Peyer's patch (tissue), 4 donors: ENCODE measurements at regions not wholly inside any gene's neighbourhood (a gene's known extent, or its start where the extent isn't known, plus 50 kb on each side); places are given as distances from the start of the nearest gene placed in this dataset.

Experiments
- POLR2A ChIP-seq, 2 donors: fragments of 450-650 bp; IDR thresholded peaks; one replicate each; pipeline ENCODE4 v1.5.1; 2017; ENCODE audit warnings: antibody characterized with exemption in 2 of 2, mild to moderate bottlenecking in 2 of 2, moderate library complexity in 2 of 2
- TF ChIP-seq, protein P1 (sequence below), 6 experiments: fragments of 450-650 bp in 4 of 6; fragments of 200-600 bp in 2 of 6; sonication (generic) in 1 of 6; IDR thresholded peaks; one replicate each; pipeline ENCODE4 v1.5.1; 2017 to 2019; ENCODE audit warnings: antibody characterized with exemption in 6 of 6, mild to moderate bottlenecking in 3 of 6, moderate library complexity in 1 of 6

DNA sequence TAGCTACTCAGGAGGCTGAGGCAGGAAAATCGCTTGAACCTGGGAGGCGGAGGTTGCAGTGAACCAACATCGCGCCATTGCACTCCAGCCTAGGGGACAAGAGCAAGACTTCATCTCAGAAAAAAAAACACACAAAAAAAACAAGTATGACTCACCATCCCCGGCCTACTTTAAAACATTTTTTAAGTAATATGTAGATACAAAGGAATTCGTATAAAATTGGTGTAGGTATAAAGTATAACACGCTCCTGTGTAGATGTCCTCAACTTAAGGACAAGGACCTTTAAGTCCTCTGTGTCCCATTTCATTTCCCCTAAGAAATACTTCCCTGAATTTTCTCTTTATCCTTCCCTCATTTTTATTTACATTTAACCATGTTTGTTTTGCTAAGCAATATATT lies 73.4 kb upstream of the PKN2 start:
- TF ChIP-seq, protein P1, sequence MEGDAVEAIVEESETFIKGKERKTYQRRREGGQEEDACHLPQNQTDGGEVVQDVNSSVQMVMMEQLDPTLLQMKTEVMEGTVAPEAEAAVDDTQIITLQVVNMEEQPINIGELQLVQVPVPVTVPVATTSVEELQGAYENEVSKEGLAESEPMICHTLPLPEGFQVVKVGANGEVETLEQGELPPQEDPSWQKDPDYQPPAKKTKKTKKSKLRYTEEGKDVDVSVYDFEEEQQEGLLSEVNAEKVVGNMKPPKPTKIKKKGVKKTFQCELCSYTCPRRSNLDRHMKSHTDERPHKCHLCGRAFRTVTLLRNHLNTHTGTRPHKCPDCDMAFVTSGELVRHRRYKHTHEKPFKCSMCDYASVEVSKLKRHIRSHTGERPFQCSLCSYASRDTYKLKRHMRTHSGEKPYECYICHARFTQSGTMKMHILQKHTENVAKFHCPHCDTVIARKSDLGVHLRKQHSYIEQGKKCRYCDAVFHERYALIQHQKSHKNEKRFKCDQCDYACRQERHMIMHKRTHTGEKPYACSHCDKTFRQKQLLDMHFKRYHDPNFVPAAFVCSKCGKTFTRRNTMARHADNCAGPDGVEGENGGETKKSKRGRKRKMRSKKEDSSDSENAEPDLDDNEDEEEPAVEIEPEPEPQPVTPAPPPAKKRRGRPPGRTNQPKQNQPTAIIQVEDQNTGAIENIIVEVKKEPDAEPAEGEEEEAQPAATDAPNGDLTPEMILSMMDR (IDR thresholded peaks at IDR 0.05): no peak
- no peak for TF ChIP-seq POLR2A (IDR thresholded peaks at IDR 0.05)
